HCT116 (cell line): ENCODE measurements at regions not wholly inside any gene's neighbourhood (a gene's known extent, or its start where the extent isn't known, plus 50 kb on each side); places are given as distances from the start of the nearest gene placed in this dataset.

Experiments used
- ATAC-seq: fragments of 200-7000 bp; cut with Tn5 transposase; 2 replicates; pipeline ENCODE4 v1.9.1; 2020; ENCODE audit warnings: mild to moderate bottlenecking, moderate library complexity
- BruUV-seq: library from RNA; stranded (reverse); fragments of 400-500 nt; replicated peaks from 2 replicates; lab custom pipeline; 2021; lab: Mats Ljungman, UMichigan
- CTCF ChIA-PET: fragments of 300-600 bp; sonication (Branson Sonifier 250); formaldehyde crosslinking; loops from one replicate; lab custom pipeline; 2021; ENCODE audit warnings: antibody characterized with exemption; lab: Charles Lee
- POLR2A ChIA-PET: fragments of 300-600, 350-600 bp; sonication (Branson Sonifier 250); formaldehyde crosslinking; loops from one replicate; lab custom pipeline; 2021; ENCODE audit warnings: antibody characterized with exemption; lab: Charles Lee
- RAD21 ChIA-PET, 2 experiments: fragments of 300-600 bp; sonication (Branson Sonifier 250); formaldehyde crosslinking; loops; one replicate each; lab custom pipeline; 2023; ENCODE audit warnings: low total read pairs in 2 of 2; ENCODE audit not compliant: uncharacterized antibody in 2 of 2, unreplicated experiment in 2 of 2, low non-redundant PET in 1 of 2; lab: Charles Lee
- DNase-seq: peaks from one replicate; pipeline ENCODE4 v3.0.0-alpha.2; 2010; ENCODE audit warnings: low read depth, low spot score
- H2AFZ ChIP-seq: fragments of 200-600 bp; shearing (Covaris generic), sonication (generic); 2 replicates; pipeline ENCODE4 v1.6.1; 2017; ENCODE audit warnings: low read depth, mixed run types, mixed read lengths, antibody characterized with exemption, low read length; ENCODE audit not compliant: poor library complexity, severe bottlenecking
- H3K27ac ChIP-seq: 2 replicates; pipeline ENCODE4 v1.5.1; 2012; ENCODE audit warnings: low read depth, low read length
- H3K27me3 ChIP-seq: fragments of 200-600 bp; sonication (generic); 2 replicates; pipeline ENCODE4 v1.6.1; 2016; ENCODE audit warnings: mixed run types, low read length, mixed read lengths; ENCODE audit not compliant: insufficient read depth
- H3K36me3 ChIP-seq, 2 experiments: fragments of 200-500 bp in 1 of 2; fragments of 200-600 bp in 1 of 2; sonication (Bioruptor generic) in 1 of 2; sonication (generic) in 1 of 2; 2 replicates each; pipeline versions ENCODE4 v1.5.1 to v1.6.1; 2014 to 2016; ENCODE audit warnings: low read length in 2 of 2, inconsistent platforms in 1 of 2, mixed read lengths in 1 of 2, mixed run types in 1 of 2; ENCODE audit not compliant: insufficient read depth in 2 of 2, control insufficient read depth in 1 of 2
- H3K4me1 ChIP-seq, 2 experiments: fragments of 200-600 bp in 1 of 2; sonication (generic) in 1 of 2; 2 replicates each; pipeline versions ENCODE4 v1.5.1 to v1.6.1; 2012 to 2017; ENCODE audit warnings: low read length in 2 of 2, inconsistent platforms in 1 of 2, mild to moderate bottlenecking in 1 of 2, mixed read lengths in 1 of 2, mixed run types in 1 of 2, moderate library complexity in 1 of 2; ENCODE audit not compliant: insufficient read depth in 2 of 2, control insufficient read depth in 1 of 2
- H3K4me2 ChIP-seq: fragments of 200-600 bp; sonication (generic); 2 replicates; pipeline ENCODE4 v1.6.1; 2017; ENCODE audit warnings: mixed run types, low read length, mixed read lengths
- H3K4me3 ChIP-seq, 2 experiments: fragments of 200-600 bp in 1 of 2; sonication (generic) in 1 of 2; replicated peaks in 1 of 2; 2 replicates each; pipeline ENCODE4 v1.5.1; 2011 to 2016; ENCODE audit warnings: low read length in 2 of 2, control low read depth in 1 of 2, low read depth in 1 of 2, mild to moderate bottlenecking in 1 of 2, mixed read lengths in 1 of 2, mixed run types in 1 of 2
- H3K79me2 ChIP-seq: fragments of 200-600 bp; sonication (generic); 2 replicates; pipeline ENCODE4 v1.6.1; 2017; ENCODE audit warnings: mild to moderate bottlenecking, mixed run types, low read length, moderate library complexity, mixed read lengths; ENCODE audit not compliant: insufficient read depth
- H3K9ac ChIP-seq: fragments of 200-600 bp; sonication (generic); 2 replicates; pipeline ENCODE4 v1.6.1; 2016; ENCODE audit warnings: low read length, mixed read lengths
- H3K9me2 ChIP-seq: fragments of 200-600 bp; sonication (generic), shearing (Covaris generic); 2 replicates; pipeline ENCODE4 v1.6.1; 2017; ENCODE audit warnings: mixed run types, mild to moderate bottlenecking, moderate library complexity; ENCODE audit not compliant: insufficient read depth
- H3K9me3 ChIP-seq, 2 experiments: fragments of 200-500 bp in 1 of 2; fragments of 200-600 bp in 1 of 2; sonication (Bioruptor generic) in 1 of 2; sonication (generic) in 1 of 2; 2 replicates each; pipeline ENCODE4 v1.6.1; 2014 to 2017; ENCODE audit warnings: low read length in 2 of 2, mixed read lengths in 2 of 2, inconsistent platforms in 1 of 2, low read depth in 1 of 2, mild to moderate bottlenecking in 1 of 2, mixed run types in 1 of 2, moderate library complexity in 1 of 2; ENCODE audit not compliant: control insufficient read depth in 1 of 2, insufficient read depth in 1 of 2
- H4K20me1 ChIP-seq: fragments of 200-600 bp; sonication (generic), shearing (Covaris generic); 2 replicates; pipeline ENCODE4 v1.6.1; 2017; ENCODE audit warnings: mixed run types, mild to moderate bottlenecking, moderate library complexity; ENCODE audit not compliant: insufficient read depth
- CBX3 ChIP-seq: IDR thresholded peaks from 2 replicates; pipeline ENCODE4 v1.6.1; 2012; ENCODE audit warnings: low read depth
- CEBPB ChIP-seq: IDR thresholded peaks from 2 replicates; pipeline ENCODE4 v1.6.1; 2012; ENCODE audit warnings: low read depth
- ELF1 ChIP-seq: IDR thresholded peaks from 2 replicates; pipeline ENCODE4 v1.6.1; 2012; ENCODE audit warnings: low read depth, borderline replicate concordance
- EZH2 ChIP-seq: fragments of 200-600 bp; sonication (generic); IDR thresholded peaks from 2 replicates; pipeline ENCODE4 v1.6.1; 2017; ENCODE audit warnings: antibody characterized with exemption, mixed run types
- EZH2phosphoT487 ChIP-seq: fragments of 200-600 bp; IDR thresholded peaks from 2 replicates; pipeline ENCODE4 v1.6.1; 2018; ENCODE audit warnings: antibody characterized with exemption, borderline replicate concordance
- FOSL1 ChIP-seq: IDR thresholded peaks from 2 replicates; pipeline ENCODE4 v1.6.1; 2012; ENCODE audit warnings: low read depth
- JUND ChIP-seq: IDR thresholded peaks from 2 replicates; pipeline ENCODE4 v1.6.1; 2012
- MAX ChIP-seq: IDR thresholded peaks from 2 replicates; pipeline ENCODE4 v1.6.1; 2012
- POLR2AphosphoS5 ChIP-seq: IDR thresholded peaks from 2 replicates; pipeline ENCODE4 v1.6.1; 2011; ENCODE audit warnings: mild to moderate bottlenecking, low read depth, low read length, moderate library complexity
- RAD21 ChIP-seq: IDR thresholded peaks from 2 replicates; pipeline ENCODE4 v1.6.1; 2012; ENCODE audit warnings: low read depth, mild to moderate bottlenecking
- SIN3A ChIP-seq: IDR thresholded peaks from 2 replicates; pipeline ENCODE4 v1.6.1; 2012; ENCODE audit warnings: low read depth
- SRF ChIP-seq: IDR thresholded peaks from 2 replicates; pipeline ENCODE4 v1.6.1; 2012; ENCODE audit warnings: low read depth
- TCF7L2 ChIP-seq: IDR thresholded peaks from 2 replicates; pipeline ENCODE4 v1.7.0; 2011; ENCODE audit warnings: borderline replicate concordance, inconsistent platforms; ENCODE audit not compliant: insufficient read depth, insufficient read length; ENCODE audit errors: extremely low read depth
- YY1 ChIP-seq: IDR thresholded peaks from 2 replicates; pipeline ENCODE4 v1.6.1; 2011; ENCODE audit warnings: low read length, low read depth, moderate library complexity, mild to moderate bottlenecking; ENCODE audit not compliant: insufficient replicate concordance; ENCODE audit errors: extremely low read depth
- ZNF274 ChIP-seq: fragments of 200-500 bp; sonication (Bioruptor generic); IDR thresholded peaks from 2 replicates; pipeline ENCODE4 v1.6.1; 2014; ENCODE audit warnings: mild to moderate bottlenecking, low read depth, low read length, inconsistent platforms
- intact Hi-C: fragments of 100-400 bp; cut with micrococcal nuclease; formaldehyde crosslinking; loops from 2 replicates; pipeline ENCODE4 v1.10.0; 2022
- TF ChIP-seq, protein P1 (sequence below), 3 experiments: fragments of 200-600 bp in 1 of 3; sonication (generic) in 1 of 3; IDR thresholded peaks in 2 of 3; conservative IDR thresholded peaks in 1 of 3; 2 replicates each; pipeline ENCODE4 v1.5.1; 2012 to 2017; ENCODE audit warnings: low read depth in 2 of 3, low read length in 2 of 3, antibody characterized with exemption in 1 of 3, borderline replicate concordance in 1 of 3, control low read depth in 1 of 3, mild to moderate bottlenecking in 1 of 3, mixed read lengths in 1 of 3, mixed run types in 1 of 3, moderate library complexity in 1 of 3; ENCODE audit not compliant: insufficient read depth in 1 of 3
- TF ChIP-seq, protein P2 (sequence below): IDR thresholded peaks from 2 replicates; pipeline ENCODE4 v1.6.1; 2011; ENCODE audit warnings: mild to moderate bottlenecking, low read length, moderate library complexity; ENCODE audit not compliant: insufficient replicate concordance; ENCODE audit errors: extremely low read depth

DNA sequence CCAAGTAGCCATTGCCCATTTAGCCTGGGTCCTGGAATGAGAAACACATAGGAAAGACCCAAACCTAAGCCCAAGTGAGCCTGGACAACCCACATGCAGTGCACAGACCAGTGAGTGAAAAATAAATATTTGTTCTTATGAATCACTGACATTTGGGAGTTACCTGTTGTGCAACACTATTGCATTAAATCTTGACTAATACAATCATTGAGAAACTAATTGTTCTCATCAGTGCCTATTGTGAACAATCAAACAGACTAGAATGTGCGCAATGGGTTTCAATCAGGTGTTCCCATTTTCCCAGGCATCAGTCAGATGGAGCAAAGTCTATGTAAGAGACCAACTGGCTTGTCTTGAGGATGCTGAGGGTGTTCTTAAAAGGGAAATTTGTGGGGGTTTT lies 54.7 kb upstream of the CNOT10 start:
- no peaks in the 10 kb centered on the region for H3K9me2 ChIP-seq
- no peaks in the 10 kb centered on the region for H3K79me2 ChIP-seq
- no peaks in the 10 kb centered on the region for H3K4me1 ChIP-seq
- H3K36me3 ChIP-seq = no peaks in the 10 kb centered on the region
- no peak overlapping the region for H3K4me3 ChIP-seq
- no peaks in the 10 kb centered on the region for H3K27me3 ChIP-seq
- no peak overlapping the region for H2AFZ ChIP-seq
- no TSS peak for BruUV-seq
- H3K27ac ChIP-seq = no peak overlapping the region
- CTCF ChIA-PET = no interaction called here
- TF ChIP-seq MAX (no peak), CEBPB (0 out of 2 replicates have a peak, but pooled peaks have one; percentile 16)
- TF ChIP-seq, all 23 proteins: peak for 1
- Histone ChIP-seq H4K20me1 (no peaks in the 10 kb centered on the region), H3K9ac (no peak overlapping the region), H3K4me2 (no peak overlapping the region), H3K9me3 (no peaks in the 10 kb centered on the region)
- RAD21 ChIA-PET = no interaction called here
- DNase-seq (no peak), ATAC-seq (no peak)
- intact Hi-C loops = no loop called here
- POLR2A ChIA-PET = no interaction called here

DNA sequence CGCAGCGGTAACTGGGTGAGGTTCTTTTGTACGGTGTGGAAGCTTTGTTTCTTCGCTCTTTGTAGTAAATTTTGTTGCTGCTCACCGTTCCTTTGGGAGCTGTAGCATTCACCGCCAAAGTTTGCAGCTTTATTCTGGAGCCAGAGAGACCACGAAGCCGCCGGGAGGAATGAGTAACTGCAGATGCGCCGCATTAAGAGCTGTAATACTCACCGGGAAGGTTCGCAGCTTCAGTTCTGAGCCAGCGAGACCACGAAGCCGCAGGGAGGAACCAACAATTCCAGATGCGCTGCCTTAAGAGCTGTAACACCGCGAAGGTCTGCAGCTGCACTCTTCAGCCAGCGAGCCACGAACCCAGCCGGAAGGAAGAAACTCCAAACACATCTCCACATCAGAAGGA lies 56.0 kb upstream of the DYNC1LI1 start:
- RAD21 ChIA-PET = no interaction called here
- no peak overlapping the region for H3K4me2 ChIP-seq
- no peak for TF ChIP-seq FOSL1
- TF ChIP-seq ELF1 = no peak
- no peak for TF ChIP-seq SIN3A
- no peak for TF ChIP-seq EZH2phosphoT487
- TF ChIP-seq TCF7L2 = no peak
- TF ChIP-seq POLR2AphosphoS5 = no peak
- TF ChIP-seq CEBPB = no peak
- no peak for TF ChIP-seq EZH2
- TF ChIP-seq JUND = no peak
- no peak for TF ChIP-seq MAX
- TF ChIP-seq, protein P1, sequence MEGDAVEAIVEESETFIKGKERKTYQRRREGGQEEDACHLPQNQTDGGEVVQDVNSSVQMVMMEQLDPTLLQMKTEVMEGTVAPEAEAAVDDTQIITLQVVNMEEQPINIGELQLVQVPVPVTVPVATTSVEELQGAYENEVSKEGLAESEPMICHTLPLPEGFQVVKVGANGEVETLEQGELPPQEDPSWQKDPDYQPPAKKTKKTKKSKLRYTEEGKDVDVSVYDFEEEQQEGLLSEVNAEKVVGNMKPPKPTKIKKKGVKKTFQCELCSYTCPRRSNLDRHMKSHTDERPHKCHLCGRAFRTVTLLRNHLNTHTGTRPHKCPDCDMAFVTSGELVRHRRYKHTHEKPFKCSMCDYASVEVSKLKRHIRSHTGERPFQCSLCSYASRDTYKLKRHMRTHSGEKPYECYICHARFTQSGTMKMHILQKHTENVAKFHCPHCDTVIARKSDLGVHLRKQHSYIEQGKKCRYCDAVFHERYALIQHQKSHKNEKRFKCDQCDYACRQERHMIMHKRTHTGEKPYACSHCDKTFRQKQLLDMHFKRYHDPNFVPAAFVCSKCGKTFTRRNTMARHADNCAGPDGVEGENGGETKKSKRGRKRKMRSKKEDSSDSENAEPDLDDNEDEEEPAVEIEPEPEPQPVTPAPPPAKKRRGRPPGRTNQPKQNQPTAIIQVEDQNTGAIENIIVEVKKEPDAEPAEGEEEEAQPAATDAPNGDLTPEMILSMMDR (IDR thresholded peaks at IDR 0.05 in 2 of 3, conservative IDR thresholded peaks at IDR 0.05 in 1 of 3; ENCODE audit: borderline replicate concordance in 1 of 3, insufficient read depth in 1 of 3, low read depth in 2 of 3, low read length in 2 of 3) = no peak
- TF ChIP-seq RAD21 = no peak
- TF ChIP-seq ZNF274 = no peak
- TF ChIP-seq YY1 = no peak
- TF ChIP-seq SRF = no peak
- TF ChIP-seq, protein P2, sequence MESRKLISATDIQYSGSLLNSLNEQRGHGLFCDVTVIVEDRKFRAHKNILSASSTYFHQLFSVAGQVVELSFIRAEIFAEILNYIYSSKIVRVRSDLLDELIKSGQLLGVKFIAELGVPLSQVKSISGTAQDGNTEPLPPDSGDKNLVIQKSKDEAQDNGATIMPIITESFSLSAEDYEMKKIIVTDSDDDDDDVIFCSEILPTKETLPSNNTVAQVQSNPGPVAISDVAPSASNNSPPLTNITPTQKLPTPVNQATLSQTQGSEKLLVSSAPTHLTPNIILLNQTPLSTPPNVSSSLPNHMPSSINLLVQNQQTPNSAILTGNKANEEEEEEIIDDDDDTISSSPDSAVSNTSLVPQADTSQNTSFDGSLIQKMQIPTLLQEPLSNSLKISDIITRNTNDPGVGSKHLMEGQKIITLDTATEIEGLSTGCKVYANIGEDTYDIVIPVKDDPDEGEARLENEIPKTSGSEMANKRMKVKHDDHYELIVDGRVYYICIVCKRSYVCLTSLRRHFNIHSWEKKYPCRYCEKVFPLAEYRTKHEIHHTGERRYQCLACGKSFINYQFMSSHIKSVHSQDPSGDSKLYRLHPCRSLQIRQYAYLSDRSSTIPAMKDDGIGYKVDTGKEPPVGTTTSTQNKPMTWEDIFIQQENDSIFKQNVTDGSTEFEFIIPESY = no peak
- TF ChIP-seq CBX3 = no peak

More for the DNA sequence above, 56.0 kb upstream of the DYNC1LI1 start:
- H3K9me2 ChIP-seq = no peaks in the 10 kb centered on the region
- ChIA-PET POLR2A (no interaction called here), CTCF (no interaction called here)
- BruUV-seq = no TSS peak
- no peaks in the 10 kb centered on the region for H3K27me3 ChIP-seq
- no peaks in the 10 kb centered on the region for H3K9me3 ChIP-seq
- DNase-seq (no peak), ATAC-seq (no peak)
- H3K4me3 ChIP-seq = no peak overlapping the region
- H3K36me3 ChIP-seq = no peaks in the 10 kb centered on the region
- intact Hi-C loops = no loop called here
- no peaks in the 10 kb centered on the region for H3K4me1 ChIP-seq
- no peak overlapping the region for H3K9ac ChIP-seq
- H3K27ac ChIP-seq = no peak overlapping the region
- H2AFZ ChIP-seq = no peak overlapping the region
- no peaks in the 10 kb centered on the region for H4K20me1 ChIP-seq
- H3K79me2 ChIP-seq = no peaks in the 10 kb centered on the region
